ENCODE measurements at regions not wholly inside any gene's neighbourhood (a gene's known extent, or its start where the extent isn't known, plus 50 kb on each side); places are given as distances from the start of the nearest gene placed in this dataset.

DNA sequence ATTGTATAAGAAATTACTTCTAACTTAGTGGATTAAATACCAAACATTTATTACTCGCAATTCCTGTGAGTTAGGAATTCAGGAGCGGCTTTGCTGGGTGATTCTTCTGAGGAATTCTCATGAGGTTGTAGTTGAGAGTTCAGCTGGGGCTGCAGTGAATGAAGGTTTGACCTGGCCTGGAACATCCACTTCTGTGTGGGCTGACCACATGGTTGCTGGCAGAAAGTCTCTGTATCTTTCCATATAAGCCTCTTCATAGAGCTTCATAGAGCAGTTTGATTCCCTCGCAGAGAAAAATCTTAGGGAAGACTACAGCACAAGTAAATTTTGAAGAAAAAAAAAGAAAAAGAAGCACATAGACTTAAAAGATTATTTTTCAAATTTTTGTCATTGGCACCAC, 339.7 kb upstream of the NWD2 start:
- TF ChIP-seq CTCF (IDR thresholded peaks at IDR 0.05) (no peak), POLR2A (IDR thresholded peaks at IDR 0.05) (no peak), POLR2AphosphoS5 (IDR thresholded peaks at IDR 0.05) (no peak), EP300 (IDR thresholded peaks at IDR 0.05) (no peak)

All from sigmoid colon (tissue), 4 donors.